GM10266 (cell line): ENCODE measurements at regions not wholly inside any gene's neighbourhood (a gene's known extent, or its start where the extent isn't known, plus 50 kb on each side); places are given as distances from the start of the nearest gene placed in this dataset.

Source experiments
- DNase-seq: peaks from one replicate; pipeline ENCODE4 v3.0.0; 2012; ENCODE audit errors: extremely low spot score
- TF ChIP-seq, protein P1 (sequence below): IDR thresholded peaks from 2 replicates; pipeline ENCODE4 v1.5.1; 2012; ENCODE audit warnings: mild to moderate bottlenecking, low read depth; ENCODE audit not compliant: control insufficient read depth, insufficient read depth; ENCODE audit errors: missing control alignments

DNA sequence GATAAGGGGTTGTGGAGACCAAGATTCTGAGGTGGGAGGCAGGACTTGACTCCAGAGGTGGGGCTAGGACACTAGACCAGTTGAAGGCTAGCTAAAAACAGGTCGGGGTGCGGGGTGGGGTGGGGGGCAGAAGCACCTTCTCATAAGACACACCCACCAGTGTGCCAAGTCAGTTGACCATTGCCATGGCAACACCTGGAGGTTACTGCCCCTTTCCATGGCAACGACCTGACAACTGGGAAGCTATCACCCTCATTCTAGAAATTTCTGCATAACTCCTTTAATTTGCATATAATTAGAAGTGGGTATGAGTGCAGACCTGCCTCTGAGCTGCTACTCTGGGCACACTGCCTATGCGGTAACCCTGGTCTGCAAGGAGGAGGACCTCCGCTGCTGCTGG lies 53.9 kb upstream of the ALOX12 start:
- DNase-seq: no peak
- TF ChIP-seq, protein P1, sequence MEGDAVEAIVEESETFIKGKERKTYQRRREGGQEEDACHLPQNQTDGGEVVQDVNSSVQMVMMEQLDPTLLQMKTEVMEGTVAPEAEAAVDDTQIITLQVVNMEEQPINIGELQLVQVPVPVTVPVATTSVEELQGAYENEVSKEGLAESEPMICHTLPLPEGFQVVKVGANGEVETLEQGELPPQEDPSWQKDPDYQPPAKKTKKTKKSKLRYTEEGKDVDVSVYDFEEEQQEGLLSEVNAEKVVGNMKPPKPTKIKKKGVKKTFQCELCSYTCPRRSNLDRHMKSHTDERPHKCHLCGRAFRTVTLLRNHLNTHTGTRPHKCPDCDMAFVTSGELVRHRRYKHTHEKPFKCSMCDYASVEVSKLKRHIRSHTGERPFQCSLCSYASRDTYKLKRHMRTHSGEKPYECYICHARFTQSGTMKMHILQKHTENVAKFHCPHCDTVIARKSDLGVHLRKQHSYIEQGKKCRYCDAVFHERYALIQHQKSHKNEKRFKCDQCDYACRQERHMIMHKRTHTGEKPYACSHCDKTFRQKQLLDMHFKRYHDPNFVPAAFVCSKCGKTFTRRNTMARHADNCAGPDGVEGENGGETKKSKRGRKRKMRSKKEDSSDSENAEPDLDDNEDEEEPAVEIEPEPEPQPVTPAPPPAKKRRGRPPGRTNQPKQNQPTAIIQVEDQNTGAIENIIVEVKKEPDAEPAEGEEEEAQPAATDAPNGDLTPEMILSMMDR: no peak

DNA sequence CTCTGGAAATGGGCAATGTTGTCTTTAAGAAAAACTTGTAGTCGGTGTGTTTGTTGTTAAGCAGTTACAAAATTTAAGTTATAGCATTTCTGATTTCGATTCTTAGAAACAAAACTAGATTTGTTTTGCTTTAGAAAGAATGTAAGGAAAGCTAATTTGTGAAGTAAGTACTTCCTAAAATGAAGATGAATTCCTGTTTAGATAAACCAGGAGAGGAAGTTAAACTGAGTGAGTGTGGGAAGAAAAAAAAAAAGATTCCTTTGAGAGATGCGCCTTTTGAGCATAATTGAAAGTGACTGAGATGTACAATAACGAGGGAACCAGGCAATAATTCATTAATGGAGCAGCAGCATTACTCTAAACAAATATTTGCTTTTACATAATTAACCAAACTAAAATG lies 52.4 kb upstream of the ALOX12 start:
- TF ChIP-seq, protein P1: no peak

More for the DNA sequence above, 52.4 kb upstream of the ALOX12 start:
- DNase-seq: no peak
